ENCODE measurements at regions not wholly inside any gene's neighbourhood (a gene's known extent, or its start where the extent isn't known, plus 50 kb on each side); places are given as distances from the start of the nearest gene placed in this dataset.

DNA sequence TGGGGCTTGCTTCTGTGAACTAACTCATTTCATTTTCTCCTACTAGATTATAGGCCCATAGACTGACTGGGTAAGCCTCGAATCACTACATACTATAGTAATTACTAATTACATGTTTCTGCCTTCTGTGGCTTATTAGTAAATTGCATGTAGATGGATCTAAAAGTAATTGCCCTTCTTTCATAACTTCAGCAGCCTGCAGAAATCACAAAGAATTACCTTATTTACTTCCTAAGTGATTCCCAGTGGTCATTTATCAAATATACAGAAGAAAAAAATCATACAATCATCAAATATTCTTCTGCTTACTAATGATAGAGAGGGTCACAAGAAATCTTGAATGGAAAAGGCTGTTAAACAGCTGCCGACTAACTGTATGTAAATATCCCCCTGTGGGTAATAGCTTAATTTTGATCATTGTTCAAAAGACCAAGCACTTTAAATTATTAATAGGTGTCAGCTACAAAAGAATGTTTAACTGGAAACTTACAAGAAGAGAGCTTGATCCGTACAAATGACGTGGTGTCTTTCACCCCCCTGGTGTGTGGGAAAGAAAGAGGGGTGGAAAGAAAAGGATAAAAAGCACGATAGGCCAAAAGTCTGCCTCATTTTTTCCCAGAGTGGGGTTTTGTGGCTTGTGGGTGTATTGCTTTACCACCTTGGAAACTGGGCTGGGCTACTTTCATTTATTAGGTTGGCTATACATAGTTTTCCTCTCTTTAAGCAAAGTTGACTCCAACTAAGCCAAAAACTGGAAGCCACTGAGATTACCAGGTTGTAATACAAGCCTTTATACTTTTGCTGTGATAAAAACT lies 361.8 kb upstream of the ZMIZ1 start:
- peak overlapping the region in 1 of 4 donors; percentile 4 for H3K27ac ChIP-seq
- no peaks in the 10 kb centered on the region for H3K27me3 ChIP-seq
- peak in 1 of 4 donors; percentile 11 for ATAC-seq
- DNase-seq: no peak
- H3K4me1 ChIP-seq: no peaks in the 10 kb centered on the region
- TF ChIP-seq, protein P1, sequence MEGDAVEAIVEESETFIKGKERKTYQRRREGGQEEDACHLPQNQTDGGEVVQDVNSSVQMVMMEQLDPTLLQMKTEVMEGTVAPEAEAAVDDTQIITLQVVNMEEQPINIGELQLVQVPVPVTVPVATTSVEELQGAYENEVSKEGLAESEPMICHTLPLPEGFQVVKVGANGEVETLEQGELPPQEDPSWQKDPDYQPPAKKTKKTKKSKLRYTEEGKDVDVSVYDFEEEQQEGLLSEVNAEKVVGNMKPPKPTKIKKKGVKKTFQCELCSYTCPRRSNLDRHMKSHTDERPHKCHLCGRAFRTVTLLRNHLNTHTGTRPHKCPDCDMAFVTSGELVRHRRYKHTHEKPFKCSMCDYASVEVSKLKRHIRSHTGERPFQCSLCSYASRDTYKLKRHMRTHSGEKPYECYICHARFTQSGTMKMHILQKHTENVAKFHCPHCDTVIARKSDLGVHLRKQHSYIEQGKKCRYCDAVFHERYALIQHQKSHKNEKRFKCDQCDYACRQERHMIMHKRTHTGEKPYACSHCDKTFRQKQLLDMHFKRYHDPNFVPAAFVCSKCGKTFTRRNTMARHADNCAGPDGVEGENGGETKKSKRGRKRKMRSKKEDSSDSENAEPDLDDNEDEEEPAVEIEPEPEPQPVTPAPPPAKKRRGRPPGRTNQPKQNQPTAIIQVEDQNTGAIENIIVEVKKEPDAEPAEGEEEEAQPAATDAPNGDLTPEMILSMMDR (IDR thresholded peaks at IDR 0.05): no peak
- WGBS, 2 donors: 62 to 67% methylated on average over 5 of the region's 5 CpGs
- H3K4me3 ChIP-seq: no peak overlapping the region
- H3K36me3 ChIP-seq: no peaks in the 10 kb centered on the region
- FAIRE-seq: no peak
- intact Hi-C loops (cut with DNase I): no loop called here
- no peaks in the 10 kb centered on the region for H3K9me3 ChIP-seq

GRCh38 chr10:78707745-78708144 lies 361.0 kb upstream of the ZMIZ1 start:
- FAIRE-seq (no peak), ATAC-seq (no peak), DNase-seq (no peak)
- intact Hi-C loops (cut with DNase I): no loop called here
- TF ChIP-seq, protein P1 (IDR thresholded peaks at IDR 0.05): no peak
- Histone ChIP-seq H3K27ac (peak overlapping the region in 1 of 4 donors; percentile 4), H3K9me3 (no peaks in the 10 kb centered on the region), H3K4me1 (no peaks in the 10 kb centered on the region), H3K27me3 (no peaks in the 10 kb centered on the region), H3K4me3 (no peak overlapping the region), H3K36me3 (no peaks in the 10 kb centered on the region)
- WGBS, 2 donors: 77 to 85% methylated on average over 4 of the region's 4 CpGs

GRCh38 chr10:78712147-78712546 lies 356.6 kb upstream of the ZMIZ1 start:
- no peaks in the 10 kb centered on the region for H3K9me3 ChIP-seq
- no peak overlapping the region for H3K4me3 ChIP-seq
- intact Hi-C loops (cut with DNase I): no loop called here
- WGBS, 2 donors: 88 to 90% methylated on average over 3 of the region's 3 CpGs
- FAIRE-seq: no peak
- no peaks in the 10 kb centered on the region for H3K36me3 ChIP-seq
- no peak for DNase-seq
- no peak overlapping the region for H3K27ac ChIP-seq
- peaks cover 0 to 3% (median 0%) of the 10 kb centered on the region in 3 donors for H3K4me1 ChIP-seq
- ATAC-seq: no peak
- H3K27me3 ChIP-seq: no peaks in the 10 kb centered on the region
- TF ChIP-seq, protein P1 (IDR thresholded peaks at IDR 0.05): no peak

GRCh38 chr10:78713659-78714058 lies 355.1 kb upstream of the ZMIZ1 start:
- no peak for DNase-seq
- Histone ChIP-seq H3K27ac (peak overlapping the region in 1 of 4 donors; percentile 17), H3K4me3 (no peak overlapping the region), H3K27me3 (no peaks in the 10 kb centered on the region), H3K4me1 (peaks cover 0 to 3% (median 0%) of the 10 kb centered on the region in 3 donors), H3K36me3 (no peaks in the 10 kb centered on the region), H3K9me3 (no peaks in the 10 kb centered on the region)
- intact Hi-C loops (cut with DNase I): no loop called here
- WGBS, 2 donors: 69 to 72% methylated on average over 3 of the region's 3 CpGs
- FAIRE-seq: no peak
- TF ChIP-seq, protein P1 (IDR thresholded peaks at IDR 0.05): no peak
- ATAC-seq: no peak

- TF ChIP-seq, protein P1 (IDR thresholded peaks at IDR 0.05): no peak
- H3K36me3 ChIP-seq: no peaks in the 10 kb centered on the region
- DNase-seq: no peak
- 40 to 43% methylated on average over 2 of the region's 2 CpGs for WGBS, 2 donors
- H3K9me3 ChIP-seq: no peaks in the 10 kb centered on the region
- peaks cover 0 to 3% (median 0%) of the 10 kb centered on the region in 3 donors for H3K4me1 ChIP-seq
- FAIRE-seq: no peak
- intact Hi-C loops (cut with DNase I): no loop called here
- peak in 2 of 4 donors; percentile 42 to 44 for ATAC-seq
- no peak overlapping the region for H3K4me3 ChIP-seq
- peak overlapping the region in 1 of 4 donors; percentile 17 for H3K27ac ChIP-seq
- no peaks in the 10 kb centered on the region for H3K27me3 ChIP-seq
These were observed 354.5 kb upstream of the ZMIZ1 start for GRCh38 chr10:78714225-78714624.

All from pancreas (tissue), 10 donors.